Activated T-helper 17 cell treated with anti-CD3 and anti-CD28 coated beads, Interleukin-2, amount 50 U/mL, for 72 hours (primary cell): ENCODE measurements at regions not wholly inside any gene's neighbourhood (a gene's known extent, or its start where the extent isn't known, plus 50 kb on each side); places are given as distances from the start of the nearest gene placed in this dataset.

Experiments
- ATAC-seq: fragments of 150-1000 bp; cut with Tn5 transposase; replicated peaks from 2 replicates; pipeline ENCODE4 v1.10.0; 2021; ENCODE audit warnings: mild to moderate bottlenecking, moderate library complexity
- H3K27ac Mint-ChIP-seq: one replicate; pipeline ENCODE4 v1.8.0; 2022; ENCODE audit warnings: mixed read lengths
- H3K27me3 Mint-ChIP-seq: one replicate; pipeline ENCODE4 v1.8.0; 2022; ENCODE audit warnings: mixed read lengths
- H3K36me3 Mint-ChIP-seq: one replicate; pipeline ENCODE4 v1.8.0; 2022; ENCODE audit warnings: low read depth, mild to moderate bottlenecking, mixed read lengths
- H3K4me1 Mint-ChIP-seq: one replicate; pipeline ENCODE4 v1.8.0; 2022; ENCODE audit warnings: mixed read lengths
- H3K4me3 Mint-ChIP-seq: one replicate; pipeline ENCODE4 v1.8.0; 2022; ENCODE audit warnings: mild to moderate bottlenecking, mixed read lengths
- H3K9me3 Mint-ChIP-seq: one replicate; pipeline ENCODE4 v1.8.0; 2022; ENCODE audit warnings: mixed read lengths

GRCh38 chr20:60420676-60421229, 462.5 kb downstream of the CDH26 start:
- no peaks in the 10 kb centered on the region for H3K36me3 Mint-ChIP-seq
- no peak overlapping the region for H3K27ac Mint-ChIP-seq
- peaks cover 4% of the 10 kb centered on the region for H3K27me3 Mint-ChIP-seq
- no peak overlapping the region for H3K4me3 Mint-ChIP-seq
- H3K9me3 Mint-ChIP-seq = no peaks in the 10 kb centered on the region
- H3K4me1 Mint-ChIP-seq = peaks cover 9% of the 10 kb centered on the region
- ATAC-seq = no peak

DNA sequence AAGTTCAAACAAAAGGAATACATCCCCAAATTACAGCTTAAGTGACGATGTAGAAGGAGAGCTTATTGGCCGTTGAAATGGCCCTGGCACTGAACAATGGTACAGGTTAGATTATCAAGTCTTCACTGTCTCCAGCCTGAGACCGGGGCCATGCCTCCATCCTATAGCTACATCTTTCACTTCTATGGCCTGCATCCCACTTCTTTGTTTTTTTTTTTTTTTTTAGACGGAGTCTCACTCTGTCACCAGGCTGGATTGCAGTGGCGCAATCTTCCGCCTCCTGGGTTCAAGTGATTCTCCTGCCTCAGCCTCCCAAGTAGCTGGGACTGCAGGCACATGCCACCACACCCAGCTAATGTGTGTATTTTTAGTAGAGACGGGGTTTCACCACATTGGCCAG, 464.6 kb downstream of the CDH26 start:
- Mint-ChIP-seq H3K4me1 (no peaks in the 10 kb centered on the region), H3K27me3 (no peaks in the 10 kb centered on the region), H3K4me3 (no peak overlapping the region), H3K36me3 (no peaks in the 10 kb centered on the region), H3K9me3 (no peaks in the 10 kb centered on the region), H3K27ac (no peak overlapping the region)
- ATAC-seq = no peak

GRCh38 chr20:60424267-60424902, 466.2 kb downstream of the CDH26 start:
- Mint-ChIP-seq H3K4me1 (no peaks in the 10 kb centered on the region), H3K27me3 (no peaks in the 10 kb centered on the region), H3K36me3 (no peaks in the 10 kb centered on the region), H3K4me3 (no peak overlapping the region), H3K27ac (no peak overlapping the region), H3K9me3 (no peaks in the 10 kb centered on the region)
- ATAC-seq = no peak

GRCh38 chr20:60427516-60427915, 469.3 kb downstream of the CDH26 start:
- ATAC-seq = no peak
- H3K4me3 Mint-ChIP-seq = no peak overlapping the region
- H3K4me1 Mint-ChIP-seq = no peaks in the 10 kb centered on the region
- no peaks in the 10 kb centered on the region for H3K9me3 Mint-ChIP-seq
- no peaks in the 10 kb centered on the region for H3K36me3 Mint-ChIP-seq
- H3K27ac Mint-ChIP-seq = no peak overlapping the region
- peaks cover 3% of the 10 kb centered on the region for H3K27me3 Mint-ChIP-seq

- Mint-ChIP-seq H3K9me3 (no peaks in the 10 kb centered on the region), H3K4me3 (no peak overlapping the region), H3K36me3 (no peaks in the 10 kb centered on the region), H3K27ac (no peak overlapping the region), H3K4me1 (no peaks in the 10 kb centered on the region), H3K27me3 (peaks cover 3% of the 10 kb centered on the region)
- no peak for ATAC-seq
Measured at GRCh38 chr20:60428651-60429050, 470.4 kb downstream of the CDH26 start.

DNA sequence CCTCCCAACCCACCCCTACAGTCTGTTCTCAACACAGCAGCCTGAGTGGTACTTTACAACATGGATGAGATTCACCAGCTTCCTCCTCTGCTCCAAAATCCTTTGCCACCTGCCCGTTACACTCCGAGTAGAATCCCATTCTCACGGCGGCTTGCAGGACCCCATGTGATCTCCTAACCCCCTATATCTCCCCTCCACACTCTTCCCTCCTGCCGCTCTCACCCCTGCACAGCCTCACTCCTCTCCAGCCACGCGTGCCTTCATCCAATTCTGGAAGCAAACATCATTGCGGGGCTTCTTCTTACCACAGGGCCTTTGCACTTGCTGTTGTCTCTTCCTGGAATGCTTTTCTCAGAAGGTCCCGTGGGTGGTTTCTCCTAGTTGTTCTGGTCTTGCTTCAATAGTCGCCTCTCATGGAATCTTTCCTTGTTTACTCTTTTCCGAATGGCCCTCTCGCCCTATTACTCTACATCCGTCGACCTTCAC, 472.3 kb downstream of the CDH26 start:
- no peak for ATAC-seq
- H3K27me3 Mint-ChIP-seq = peaks cover 3% of the 10 kb centered on the region
- no peaks in the 10 kb centered on the region for H3K9me3 Mint-ChIP-seq
- H3K36me3 Mint-ChIP-seq = no peaks in the 10 kb centered on the region
- no peak overlapping the region for H3K27ac Mint-ChIP-seq
- no peaks in the 10 kb centered on the region for H3K4me1 Mint-ChIP-seq
- H3K4me3 Mint-ChIP-seq = no peak overlapping the region

DNA sequence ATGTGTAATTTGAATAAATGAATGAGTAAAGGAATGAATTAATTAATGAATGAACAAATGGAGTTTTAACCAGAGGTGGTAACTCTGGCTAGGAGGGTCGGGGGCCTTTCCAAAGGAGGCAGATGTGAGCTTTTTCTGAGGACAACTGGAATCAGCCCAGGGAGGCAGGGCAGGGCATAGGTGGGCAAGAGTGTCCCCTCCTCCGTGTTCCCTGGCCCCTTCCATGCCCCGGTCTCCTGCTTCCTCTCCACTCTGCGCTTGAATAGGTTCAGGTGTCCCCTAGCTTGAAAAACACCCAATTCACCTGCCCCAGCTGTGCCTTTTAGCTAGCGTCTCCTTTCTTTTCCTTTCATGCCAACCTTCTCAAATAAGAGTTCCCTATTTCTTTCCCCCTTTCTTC, 473.1 kb downstream of the CDH26 start:
- H3K27me3 Mint-ChIP-seq = peaks cover 3% of the 10 kb centered on the region
- H3K36me3 Mint-ChIP-seq = no peaks in the 10 kb centered on the region
- no peak overlapping the region for H3K4me3 Mint-ChIP-seq
- no peaks in the 10 kb centered on the region for H3K9me3 Mint-ChIP-seq
- ATAC-seq = no peak
- no peak overlapping the region for H3K27ac Mint-ChIP-seq
- no peaks in the 10 kb centered on the region for H3K4me1 Mint-ChIP-seq

- no peaks in the 10 kb centered on the region for H3K27me3 Mint-ChIP-seq
- no peaks in the 10 kb centered on the region for H3K36me3 Mint-ChIP-seq
- H3K9me3 Mint-ChIP-seq = no peaks in the 10 kb centered on the region
- H3K4me3 Mint-ChIP-seq = no peak overlapping the region
- H3K27ac Mint-ChIP-seq = no peak overlapping the region
- ATAC-seq = no peak
- no peaks in the 10 kb centered on the region for H3K4me1 Mint-ChIP-seq
Measured at GRCh38 chr20:60437418-60437817, 479.2 kb downstream of the CDH26 start.

- Mint-ChIP-seq H3K9me3 (no peaks in the 10 kb centered on the region), H3K4me1 (no peaks in the 10 kb centered on the region), H3K4me3 (no peak overlapping the region), H3K27me3 (peaks cover 3% of the 10 kb centered on the region), H3K27ac (no peak overlapping the region), H3K36me3 (no peaks in the 10 kb centered on the region)
- no peak for ATAC-seq
Measured at GRCh38 chr20:60446267-60447111, 488.3 kb downstream of the CDH26 start.

DNA sequence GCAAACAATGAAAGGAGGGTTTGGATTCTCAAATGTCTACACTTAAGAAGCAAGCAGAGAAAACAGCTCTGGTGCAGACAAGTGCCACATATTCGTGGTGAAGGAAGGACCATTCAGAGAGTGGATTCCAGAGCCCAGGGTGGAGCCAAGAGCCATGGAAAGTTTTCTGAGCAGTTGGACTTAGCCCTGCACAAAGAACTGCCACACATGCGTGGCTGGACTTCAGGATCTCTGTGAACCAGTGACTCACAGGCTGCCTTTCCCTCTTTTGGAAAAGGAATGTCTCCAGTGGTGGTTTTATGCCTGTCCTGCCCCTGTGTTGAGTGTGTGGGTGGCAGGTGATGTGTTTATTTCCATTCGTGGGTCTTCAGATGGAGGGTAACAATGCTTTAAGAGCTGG, 489.5 kb downstream of the CDH26 start:
- Mint-ChIP-seq H3K27me3 (peaks cover 1% of the 10 kb centered on the region), H3K4me1 (no peaks in the 10 kb centered on the region), H3K36me3 (no peaks in the 10 kb centered on the region), H3K9me3 (no peaks in the 10 kb centered on the region), H3K27ac (no peak overlapping the region), H3K4me3 (no peak overlapping the region)
- ATAC-seq = no peak

- Mint-ChIP-seq H3K4me1 (no peaks in the 10 kb centered on the region), H3K27me3 (peaks cover 6% of the 10 kb centered on the region), H3K4me3 (no peak overlapping the region), H3K36me3 (no peaks in the 10 kb centered on the region), H3K27ac (no peak overlapping the region), H3K9me3 (no peaks in the 10 kb centered on the region)
- ATAC-seq = no peak
Measured at GRCh38 chr20:60453388-60454246, 495.4 kb downstream of the CDH26 start.

DNA sequence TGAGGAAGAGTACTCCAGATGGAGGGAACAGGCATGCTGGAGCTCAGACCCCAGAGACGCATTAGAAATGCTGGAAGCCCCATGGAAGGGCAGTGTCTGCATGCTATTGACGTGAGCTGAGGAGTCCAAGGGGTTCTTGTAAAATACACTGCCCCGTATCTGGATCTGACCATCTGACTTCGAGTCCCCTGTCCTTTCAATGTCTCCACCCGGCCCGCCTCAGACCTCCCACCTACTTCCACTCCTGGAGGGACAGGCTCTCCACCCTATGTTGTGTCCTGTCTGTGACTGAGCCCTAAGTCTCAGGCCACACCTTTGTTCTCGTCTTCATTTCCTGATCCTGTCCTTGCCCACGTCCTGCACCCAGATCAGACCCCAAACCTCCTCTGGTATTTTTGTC, 496.3 kb downstream of the CDH26 start:
- no peak overlapping the region for H3K27ac Mint-ChIP-seq
- H3K9me3 Mint-ChIP-seq = no peaks in the 10 kb centered on the region
- no peak for ATAC-seq
- no peaks in the 10 kb centered on the region for H3K4me1 Mint-ChIP-seq
- H3K36me3 Mint-ChIP-seq = no peaks in the 10 kb centered on the region
- peaks cover 9% of the 10 kb centered on the region for H3K27me3 Mint-ChIP-seq
- H3K4me3 Mint-ChIP-seq = no peak overlapping the region

- Mint-ChIP-seq H3K4me3 (no peak overlapping the region), H3K27me3 (peaks cover 15% of the 10 kb centered on the region), H3K36me3 (no peaks in the 10 kb centered on the region), H3K27ac (no peak overlapping the region), H3K9me3 (peaks cover 5% of the 10 kb centered on the region), H3K4me1 (no peaks in the 10 kb centered on the region)
- no peak for ATAC-seq
Measured at GRCh38 chr20:60455272-60455671, 497.0 kb downstream of the CDH26 start.

- Mint-ChIP-seq H3K9me3 (peaks cover 5% of the 10 kb centered on the region), H3K27ac (no peak overlapping the region)
Measured at GRCh38 chr20:60459212-60459611, 501.0 kb downstream of the CDH26 start.

More at GRCh38 chr20:60459212-60459611, 501.0 kb downstream of the CDH26 start:
- Mint-ChIP-seq H3K36me3 (no peaks in the 10 kb centered on the region), H3K4me1 (no peaks in the 10 kb centered on the region), H3K27me3 (peaks cover 16% of the 10 kb centered on the region), H3K4me3 (no peak overlapping the region)
- ATAC-seq = no peak
